ENCODE measurements at regions not wholly inside any gene's neighbourhood (a gene's known extent, or its start where the extent isn't known, plus 50 kb on each side); places are given as distances from the start of the nearest gene placed in this dataset.

GRCh38 chr14:98154254-98154653 is 1117.7 kb downstream of the BCL11B start:
- Histone ChIP-seq H3K4me3 (replicated peaks; ENCODE audit: insufficient read depth, low read length) (no peak overlapping the region), H3K27ac (replicated peaks) (no peak overlapping the region), H3K27me3 (ENCODE audit: insufficient read depth, poor library complexity, severe bottlenecking) (no peaks in the 10 kb centered on the region)
- TF ChIP-seq POLR2AphosphoS5 (IDR thresholded peaks at IDR 0.05; ENCODE audit: low read depth) (no peak), CTCF (IDR thresholded peaks at IDR 0.05; ENCODE audit: insufficient read depth, low read length) (no peak), REST (IDR thresholded peaks at IDR 0.05; ENCODE audit: insufficient replicate concordance, low read depth) (no peak)
- DNase-seq (ENCODE audit: low read depth in 1 of 2, low spot score in 1 of 2): no peak

- no peak overlapping the region for H3K27ac ChIP-seq (replicated peaks)
- TF ChIP-seq GABPA (IDR thresholded peaks at IDR 0.05; ENCODE audit: low read depth) (no peak), SPI1 (IDR thresholded peaks at IDR 0.05; ENCODE audit: borderline replicate concordance, low read depth) (no peak), POLR2AphosphoS5 (IDR thresholded peaks at IDR 0.05; ENCODE audit: low read depth) (no peak), REST (IDR thresholded peaks at IDR 0.05; ENCODE audit: insufficient replicate concordance, low read depth) (no peak), CTCF (IDR thresholded peaks at IDR 0.05; ENCODE audit: insufficient read depth, low read length) (no peak)
- DNase-seq (ENCODE audit: low read depth in 1 of 2, low spot score in 1 of 2): no peak
- no peak overlapping the region for H3K4me3 ChIP-seq (replicated peaks; ENCODE audit: insufficient read depth, low read length)
- H3K27me3 ChIP-seq (ENCODE audit: insufficient read depth, poor library complexity, severe bottlenecking): no peaks in the 10 kb centered on the region
Measured at GRCh38 chr14:98156411-98156810, 1115.6 kb downstream of the BCL11B start.

- no peak overlapping the region for H3K27ac ChIP-seq (replicated peaks)
- no peak for DNase-seq (ENCODE audit: low read depth in 1 of 2, low spot score in 1 of 2)
- TF ChIP-seq SPI1 (IDR thresholded peaks at IDR 0.05; ENCODE audit: borderline replicate concordance, low read depth) (no peak), GABPA (IDR thresholded peaks at IDR 0.05; ENCODE audit: low read depth) (no peak), REST (IDR thresholded peaks at IDR 0.05; ENCODE audit: insufficient replicate concordance, low read depth) (no peak), CTCF (IDR thresholded peaks at IDR 0.05; ENCODE audit: insufficient read depth, low read length) (no peak), POLR2AphosphoS5 (IDR thresholded peaks at IDR 0.05; ENCODE audit: low read depth) (no peak)
- H3K4me3 ChIP-seq (replicated peaks; ENCODE audit: insufficient read depth, low read length): no peak overlapping the region
- no peaks in the 10 kb centered on the region for H3K27me3 ChIP-seq (ENCODE audit: insufficient read depth, poor library complexity, severe bottlenecking)
Measured at GRCh38 chr14:98160901-98161300, 1111.1 kb downstream of the BCL11B start.
